A673 (cell line): ENCODE measurements at regions not wholly inside any gene's neighbourhood (a gene's known extent, or its start where the extent isn't known, plus 50 kb on each side); places are given as distances from the start of the nearest gene placed in this dataset.

Source experiments
- BruUV-seq: library from RNA; stranded (reverse); fragments of 400-500 nt; replicated peaks from 2 replicates; lab custom pipeline; 2021; lab: Mats Ljungman, UMichigan
- CTCF ChIA-PET: fragments of 300-600 bp; sonication (Branson Sonifier 250); formaldehyde crosslinking; loops from one replicate; lab custom pipeline; 2022; ENCODE audit warnings: antibody characterized with exemption; lab: Charles Lee
- POLR2A ChIA-PET: fragments of 300-600 bp; sonication (Branson Sonifier 250); formaldehyde crosslinking; loops from one replicate; lab custom pipeline; 2022; ENCODE audit warnings: antibody characterized with exemption; ENCODE audit not compliant: low non-redundant PET; lab: Charles Lee
- DNase-seq: peaks from one replicate; pipeline ENCODE4 v3.0.0-alpha.2; 2015; ENCODE audit warnings: low spot score
- H3K27ac ChIP-seq: fragments of 200-600 bp; sonication (generic); 2 replicates; pipeline ENCODE4 v1.5.1; 2016; ENCODE audit warnings: mixed run types, low read depth, mild to moderate bottlenecking, mixed read lengths, antibody characterized with exemption, low read length; ENCODE audit not compliant: poor library complexity, severe bottlenecking
- H3K27me3 ChIP-seq: fragments of 200-600 bp; sonication (generic); replicated peaks from 2 replicates; pipeline ENCODE4 v1.6.1; 2017; ENCODE audit warnings: mixed run types, low read depth, mild to moderate bottlenecking, mixed read lengths, antibody characterized with exemption, low read length; ENCODE audit not compliant: insufficient read depth, poor library complexity
- H3K36me3 ChIP-seq: fragments of 200-600 bp; sonication (generic); 2 replicates; pipeline ENCODE4 v1.6.1; 2016; ENCODE audit warnings: mixed run types, mild to moderate bottlenecking, mixed read lengths, antibody characterized with exemption, low read length; ENCODE audit not compliant: insufficient read depth, poor library complexity, severe bottlenecking
- H3K4me1 ChIP-seq: fragments of 200-600 bp; sonication (generic); 2 replicates; pipeline ENCODE4 v1.6.1; 2017; ENCODE audit warnings: mixed run types, mild to moderate bottlenecking, mixed read lengths, antibody characterized with exemption, low read length; ENCODE audit not compliant: insufficient read depth, poor library complexity, severe bottlenecking
- H3K4me3 ChIP-seq: fragments of 200-600 bp; sonication (generic); 2 replicates; pipeline ENCODE4 v1.5.1; 2016; ENCODE audit warnings: low read depth, mixed run types, mild to moderate bottlenecking, mixed read lengths, low read length; ENCODE audit not compliant: poor library complexity, severe bottlenecking
- H3K9me3 ChIP-seq: fragments of 200-600 bp; sonication (generic); 2 replicates; pipeline ENCODE4 v1.6.1; 2016; ENCODE audit warnings: mixed run types, low read depth, mild to moderate bottlenecking, mixed read lengths, antibody characterized with exemption, low read length; ENCODE audit not compliant: poor library complexity, severe bottlenecking
- EZH2 ChIP-seq: fragments of 200-600 bp; sonication (generic); IDR thresholded peaks from 2 replicates; pipeline ENCODE4 v1.6.1; 2017; ENCODE audit warnings: borderline replicate concordance, low read depth, mild to moderate bottlenecking, mixed read lengths, antibody characterized with exemption, low read length; ENCODE audit not compliant: poor library complexity, severe bottlenecking
- intact Hi-C: fragments of 100-400 bp; cut with micrococcal nuclease; formaldehyde crosslinking; loops from one replicate; pipeline ENCODE4 v1.10.0; 2022; ENCODE audit not compliant: unreplicated experiment
- TF ChIP-seq, protein P1 (sequence below): fragments of 300-800, 200-600 bp; sonication (generic); conservative IDR thresholded peaks from 2 replicates; pipeline ENCODE4 v1.5.1; 2017; ENCODE audit warnings: low read depth, mild to moderate bottlenecking, antibody characterized with exemption, low read length, moderate library complexity, mixed read lengths

DNA sequence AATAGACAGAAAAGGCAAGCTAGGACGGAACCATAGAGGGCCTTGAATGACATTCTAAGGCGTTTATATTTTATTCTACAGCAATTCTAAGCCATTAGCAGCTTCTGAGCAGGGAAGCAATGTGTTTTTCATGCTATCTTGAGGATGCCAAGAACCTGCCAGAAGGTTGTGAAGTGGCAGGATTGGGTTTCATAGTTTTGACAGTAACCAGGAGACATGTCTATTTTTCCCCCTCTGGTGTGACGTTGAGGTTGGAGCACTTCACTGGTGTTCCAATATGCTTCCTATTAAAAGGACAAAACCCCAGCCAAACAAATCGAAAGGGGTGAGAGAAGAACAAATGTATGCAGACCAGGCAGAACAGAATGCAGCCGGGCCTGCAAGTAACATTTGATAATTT, 148.2 kb downstream of the SPATA19 start:
- CTCF ChIA-PET: no interaction called here
- no peak overlapping the region for H3K27ac ChIP-seq
- no peak overlapping the region for H3K4me3 ChIP-seq
- peaks cover 8% of the 10 kb centered on the region for H3K9me3 ChIP-seq
- H3K36me3 ChIP-seq: no peaks in the 10 kb centered on the region
- intact Hi-C loops: no loop called here
- TF ChIP-seq EZH2: no peak
- TF ChIP-seq, protein P1, sequence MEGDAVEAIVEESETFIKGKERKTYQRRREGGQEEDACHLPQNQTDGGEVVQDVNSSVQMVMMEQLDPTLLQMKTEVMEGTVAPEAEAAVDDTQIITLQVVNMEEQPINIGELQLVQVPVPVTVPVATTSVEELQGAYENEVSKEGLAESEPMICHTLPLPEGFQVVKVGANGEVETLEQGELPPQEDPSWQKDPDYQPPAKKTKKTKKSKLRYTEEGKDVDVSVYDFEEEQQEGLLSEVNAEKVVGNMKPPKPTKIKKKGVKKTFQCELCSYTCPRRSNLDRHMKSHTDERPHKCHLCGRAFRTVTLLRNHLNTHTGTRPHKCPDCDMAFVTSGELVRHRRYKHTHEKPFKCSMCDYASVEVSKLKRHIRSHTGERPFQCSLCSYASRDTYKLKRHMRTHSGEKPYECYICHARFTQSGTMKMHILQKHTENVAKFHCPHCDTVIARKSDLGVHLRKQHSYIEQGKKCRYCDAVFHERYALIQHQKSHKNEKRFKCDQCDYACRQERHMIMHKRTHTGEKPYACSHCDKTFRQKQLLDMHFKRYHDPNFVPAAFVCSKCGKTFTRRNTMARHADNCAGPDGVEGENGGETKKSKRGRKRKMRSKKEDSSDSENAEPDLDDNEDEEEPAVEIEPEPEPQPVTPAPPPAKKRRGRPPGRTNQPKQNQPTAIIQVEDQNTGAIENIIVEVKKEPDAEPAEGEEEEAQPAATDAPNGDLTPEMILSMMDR: no peak
- H3K27me3 ChIP-seq: no peaks in the 10 kb centered on the region
- no peak for DNase-seq
- POLR2A ChIA-PET: no interaction called here
- BruUV-seq: no TSS peak
- no peaks in the 10 kb centered on the region for H3K4me1 ChIP-seq

DNA sequence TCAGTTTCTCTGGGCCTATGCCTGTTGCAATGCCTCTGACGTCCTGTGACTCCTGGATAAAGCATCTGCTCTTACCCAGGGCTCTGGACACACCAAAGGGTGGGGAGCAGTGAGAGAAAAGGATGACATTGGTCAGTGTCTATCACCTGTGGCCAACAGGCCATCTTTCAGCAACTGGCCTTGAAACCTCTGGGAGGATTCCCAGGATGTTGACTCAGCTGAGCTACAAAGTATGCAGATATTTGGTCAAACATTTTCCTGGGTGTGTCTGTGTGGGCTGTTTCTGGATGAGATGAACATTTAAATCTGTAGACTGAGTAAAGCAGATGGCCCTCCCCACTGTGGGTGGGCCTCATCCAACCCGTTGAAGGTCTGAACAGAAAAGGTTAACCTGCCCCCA, 149.9 kb downstream of the SPATA19 start:
- no peak overlapping the region for H3K27ac ChIP-seq
- no peaks in the 10 kb centered on the region for H3K27me3 ChIP-seq
- intact Hi-C loops: no loop called here
- POLR2A ChIA-PET: no interaction called here
- TF ChIP-seq EZH2: no peak
- TF ChIP-seq, protein P1: no peak
- H3K9me3 ChIP-seq: peaks cover 12% of the 10 kb centered on the region
- H3K4me3 ChIP-seq: no peak overlapping the region
- CTCF ChIA-PET: no interaction called here
- BruUV-seq: no TSS peak
- no peaks in the 10 kb centered on the region for H3K36me3 ChIP-seq
- DNase-seq: no peak
- H3K4me1 ChIP-seq: no peaks in the 10 kb centered on the region

DNA sequence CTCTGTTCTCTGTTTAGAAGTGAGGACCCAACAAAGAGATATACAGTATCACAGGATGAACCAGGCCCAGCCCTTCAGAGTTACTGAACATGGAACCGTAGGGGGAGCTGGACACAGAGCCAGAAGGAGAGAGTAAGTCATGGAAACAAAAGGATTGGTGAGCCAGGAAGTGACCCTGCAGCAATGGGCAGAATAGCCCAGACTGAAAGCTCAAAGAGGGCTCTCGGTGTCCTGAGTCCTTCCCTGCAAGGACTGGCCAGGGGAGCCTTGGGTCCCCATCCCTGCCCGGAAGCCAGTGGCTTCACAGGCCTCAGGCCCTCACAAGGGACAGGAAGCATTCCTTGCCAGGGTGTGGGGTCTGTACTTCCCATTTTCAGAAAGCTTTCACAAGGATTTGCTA, 150.6 kb downstream of the SPATA19 start:
- BruUV-seq: no TSS peak
- H3K36me3 ChIP-seq: no peaks in the 10 kb centered on the region
- POLR2A ChIA-PET: no interaction called here
- H3K27ac ChIP-seq: no peak overlapping the region
- no peak for DNase-seq
- H3K27me3 ChIP-seq: no peaks in the 10 kb centered on the region
- peaks cover 16% of the 10 kb centered on the region for H3K9me3 ChIP-seq
- CTCF ChIA-PET: no interaction called here
- intact Hi-C loops: no loop called here
- no peaks in the 10 kb centered on the region for H3K4me1 ChIP-seq
- H3K4me3 ChIP-seq: no peak overlapping the region
- TF ChIP-seq EZH2: no peak
- TF ChIP-seq, protein P1: no peak
